ENCODE measurements at regions not wholly inside any gene's neighbourhood (a gene's known extent, or its start where the extent isn't known, plus 50 kb on each side); places are given as distances from the start of the nearest gene placed in this dataset.

DNA sequence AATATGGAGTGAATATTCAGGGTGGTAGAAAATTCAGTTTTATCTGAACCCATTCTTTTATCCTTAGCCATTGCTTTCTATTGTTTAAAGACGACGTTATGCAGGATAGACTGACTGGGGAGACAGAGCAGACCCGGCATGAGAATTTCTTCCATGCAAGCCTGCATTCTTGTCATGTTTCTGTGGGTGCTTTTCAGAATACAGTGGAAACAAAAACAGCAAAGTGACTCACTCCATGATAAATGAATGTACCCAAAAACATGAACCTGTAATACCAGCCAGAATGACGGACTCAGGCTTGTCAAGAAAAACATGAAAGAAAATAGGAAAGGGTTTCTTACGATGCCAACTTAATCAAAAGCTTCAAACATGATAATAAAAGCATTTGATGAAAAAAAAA is 924.0 kb downstream of the EFNB2 start:
- TF ChIP-seq, protein P1, sequence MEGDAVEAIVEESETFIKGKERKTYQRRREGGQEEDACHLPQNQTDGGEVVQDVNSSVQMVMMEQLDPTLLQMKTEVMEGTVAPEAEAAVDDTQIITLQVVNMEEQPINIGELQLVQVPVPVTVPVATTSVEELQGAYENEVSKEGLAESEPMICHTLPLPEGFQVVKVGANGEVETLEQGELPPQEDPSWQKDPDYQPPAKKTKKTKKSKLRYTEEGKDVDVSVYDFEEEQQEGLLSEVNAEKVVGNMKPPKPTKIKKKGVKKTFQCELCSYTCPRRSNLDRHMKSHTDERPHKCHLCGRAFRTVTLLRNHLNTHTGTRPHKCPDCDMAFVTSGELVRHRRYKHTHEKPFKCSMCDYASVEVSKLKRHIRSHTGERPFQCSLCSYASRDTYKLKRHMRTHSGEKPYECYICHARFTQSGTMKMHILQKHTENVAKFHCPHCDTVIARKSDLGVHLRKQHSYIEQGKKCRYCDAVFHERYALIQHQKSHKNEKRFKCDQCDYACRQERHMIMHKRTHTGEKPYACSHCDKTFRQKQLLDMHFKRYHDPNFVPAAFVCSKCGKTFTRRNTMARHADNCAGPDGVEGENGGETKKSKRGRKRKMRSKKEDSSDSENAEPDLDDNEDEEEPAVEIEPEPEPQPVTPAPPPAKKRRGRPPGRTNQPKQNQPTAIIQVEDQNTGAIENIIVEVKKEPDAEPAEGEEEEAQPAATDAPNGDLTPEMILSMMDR (IDR thresholded peaks at IDR 0.05; ENCODE audit: low read depth, low read length, poor library complexity, severe bottlenecking): no peak
- TF ChIP-seq EZH2phosphoT487 (IDR thresholded peaks at IDR 0.05; ENCODE audit: borderline replicate concordance, low read length): no peak
